ENCODE measurements at regions not wholly inside any gene's neighbourhood (a gene's known extent, or its start where the extent isn't known, plus 50 kb on each side); places are given as distances from the start of the nearest gene placed in this dataset.

DNA sequence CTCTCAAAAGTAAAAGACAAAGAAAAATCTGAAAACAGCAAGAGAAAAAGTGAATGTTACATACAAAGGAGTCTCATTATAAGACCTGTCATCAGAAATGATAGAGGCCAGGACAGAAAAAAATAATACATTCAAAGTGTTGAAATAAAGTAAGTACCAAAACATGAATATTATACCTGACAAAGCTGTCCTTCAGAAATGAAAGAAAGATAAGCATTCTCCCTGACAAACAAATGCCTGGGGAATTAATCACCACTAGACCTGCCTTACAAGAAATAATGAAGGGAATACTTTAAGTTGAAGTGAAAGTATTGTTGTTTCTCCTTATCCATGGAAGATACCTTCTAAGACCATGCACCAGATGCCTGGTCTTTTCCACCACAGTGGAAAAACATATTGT, 1605.2 kb upstream of the CDH6 start:
- TF ChIP-seq, protein P1, sequence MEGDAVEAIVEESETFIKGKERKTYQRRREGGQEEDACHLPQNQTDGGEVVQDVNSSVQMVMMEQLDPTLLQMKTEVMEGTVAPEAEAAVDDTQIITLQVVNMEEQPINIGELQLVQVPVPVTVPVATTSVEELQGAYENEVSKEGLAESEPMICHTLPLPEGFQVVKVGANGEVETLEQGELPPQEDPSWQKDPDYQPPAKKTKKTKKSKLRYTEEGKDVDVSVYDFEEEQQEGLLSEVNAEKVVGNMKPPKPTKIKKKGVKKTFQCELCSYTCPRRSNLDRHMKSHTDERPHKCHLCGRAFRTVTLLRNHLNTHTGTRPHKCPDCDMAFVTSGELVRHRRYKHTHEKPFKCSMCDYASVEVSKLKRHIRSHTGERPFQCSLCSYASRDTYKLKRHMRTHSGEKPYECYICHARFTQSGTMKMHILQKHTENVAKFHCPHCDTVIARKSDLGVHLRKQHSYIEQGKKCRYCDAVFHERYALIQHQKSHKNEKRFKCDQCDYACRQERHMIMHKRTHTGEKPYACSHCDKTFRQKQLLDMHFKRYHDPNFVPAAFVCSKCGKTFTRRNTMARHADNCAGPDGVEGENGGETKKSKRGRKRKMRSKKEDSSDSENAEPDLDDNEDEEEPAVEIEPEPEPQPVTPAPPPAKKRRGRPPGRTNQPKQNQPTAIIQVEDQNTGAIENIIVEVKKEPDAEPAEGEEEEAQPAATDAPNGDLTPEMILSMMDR (IDR thresholded peaks at IDR 0.05; ENCODE audit: low read depth, low read length) = no peak
- TF ChIP-seq EZH2phosphoT487 (IDR thresholded peaks at IDR 0.05; ENCODE audit: low read depth) = no peak

All from OCI-LY3 (cell line).